ENCODE measurements at regions not wholly inside any gene's neighbourhood (a gene's known extent, or its start where the extent isn't known, plus 50 kb on each side); places are given as distances from the start of the nearest gene placed in this dataset.

DNA sequence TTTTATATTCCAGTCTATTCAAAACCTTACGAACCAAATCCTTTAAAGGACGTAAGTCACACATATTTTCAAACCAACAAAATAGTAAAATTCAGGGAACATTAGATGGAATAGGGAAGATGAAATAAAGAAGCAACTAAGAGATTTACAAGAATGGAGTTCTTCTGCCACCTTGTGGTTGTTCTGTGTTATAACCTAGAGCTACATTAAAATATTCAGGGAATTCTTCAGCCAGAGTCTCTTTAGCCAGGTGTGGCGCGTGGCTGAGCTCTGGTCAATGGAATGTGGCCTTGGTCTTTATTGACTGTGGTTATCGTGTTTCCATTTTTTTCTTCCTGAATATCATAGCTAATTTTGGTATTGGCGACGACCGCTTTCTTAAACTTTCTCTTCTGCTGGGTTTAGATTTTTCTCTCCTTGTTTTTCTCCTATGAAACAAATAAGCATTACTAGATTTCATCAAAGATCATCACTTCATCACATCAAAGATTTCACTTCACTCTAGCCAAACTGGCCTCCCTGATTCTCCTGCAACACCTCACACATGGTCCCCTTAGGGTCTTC, 221.3 kb downstream of the MRPL39 start:
- no peak overlapping the region for H3K4me3 ChIP-seq (ENCODE audit: low read depth, poor library complexity, severe bottlenecking)
- intact Hi-C loops (cut with DNase I; ENCODE audit: low total_unique reads): no loop called here
- DNase-seq (ENCODE audit: low spot score in 2 of 2): no peak
- no peak for TF ChIP-seq POLR2A (IDR thresholded peaks at IDR 0.05)
- TF ChIP-seq, protein P1, sequence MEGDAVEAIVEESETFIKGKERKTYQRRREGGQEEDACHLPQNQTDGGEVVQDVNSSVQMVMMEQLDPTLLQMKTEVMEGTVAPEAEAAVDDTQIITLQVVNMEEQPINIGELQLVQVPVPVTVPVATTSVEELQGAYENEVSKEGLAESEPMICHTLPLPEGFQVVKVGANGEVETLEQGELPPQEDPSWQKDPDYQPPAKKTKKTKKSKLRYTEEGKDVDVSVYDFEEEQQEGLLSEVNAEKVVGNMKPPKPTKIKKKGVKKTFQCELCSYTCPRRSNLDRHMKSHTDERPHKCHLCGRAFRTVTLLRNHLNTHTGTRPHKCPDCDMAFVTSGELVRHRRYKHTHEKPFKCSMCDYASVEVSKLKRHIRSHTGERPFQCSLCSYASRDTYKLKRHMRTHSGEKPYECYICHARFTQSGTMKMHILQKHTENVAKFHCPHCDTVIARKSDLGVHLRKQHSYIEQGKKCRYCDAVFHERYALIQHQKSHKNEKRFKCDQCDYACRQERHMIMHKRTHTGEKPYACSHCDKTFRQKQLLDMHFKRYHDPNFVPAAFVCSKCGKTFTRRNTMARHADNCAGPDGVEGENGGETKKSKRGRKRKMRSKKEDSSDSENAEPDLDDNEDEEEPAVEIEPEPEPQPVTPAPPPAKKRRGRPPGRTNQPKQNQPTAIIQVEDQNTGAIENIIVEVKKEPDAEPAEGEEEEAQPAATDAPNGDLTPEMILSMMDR (IDR thresholded peaks at IDR 0.05): no peak
- WGBS, 2 donors: 10 to 12% methylated on average over 8 of the region's 8 CpGs

DNA sequence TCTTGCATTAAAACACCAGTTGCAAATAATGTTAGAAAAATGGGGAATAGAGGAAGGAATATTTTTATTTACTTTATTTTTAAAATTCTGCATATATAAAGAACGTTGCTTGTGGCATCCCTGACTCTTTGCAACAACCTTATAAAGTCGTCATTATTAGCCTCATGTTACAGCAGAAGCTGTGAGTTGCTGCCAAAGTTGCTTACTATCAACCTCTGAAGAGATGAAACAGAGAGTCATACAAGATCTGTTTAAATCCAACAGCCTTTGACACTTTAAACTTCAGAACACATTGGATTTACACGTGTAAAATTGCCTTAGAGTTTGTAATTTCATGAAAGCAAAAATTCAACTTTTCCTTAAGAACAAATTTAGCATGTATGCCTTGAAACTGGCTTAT, 221.9 kb downstream of the MRPL39 start:
- DNase-seq (ENCODE audit: low spot score in 2 of 2): no peak
- TF ChIP-seq, protein P1 (IDR thresholded peaks at IDR 0.05): no peak
- no peak overlapping the region for H3K4me3 ChIP-seq (ENCODE audit: low read depth, poor library complexity, severe bottlenecking)
- 46 to 47% methylated on average over 3 of the region's 3 CpGs for WGBS, 2 donors
- intact Hi-C loops (cut with DNase I; ENCODE audit: low total_unique reads): no loop called here

DNA sequence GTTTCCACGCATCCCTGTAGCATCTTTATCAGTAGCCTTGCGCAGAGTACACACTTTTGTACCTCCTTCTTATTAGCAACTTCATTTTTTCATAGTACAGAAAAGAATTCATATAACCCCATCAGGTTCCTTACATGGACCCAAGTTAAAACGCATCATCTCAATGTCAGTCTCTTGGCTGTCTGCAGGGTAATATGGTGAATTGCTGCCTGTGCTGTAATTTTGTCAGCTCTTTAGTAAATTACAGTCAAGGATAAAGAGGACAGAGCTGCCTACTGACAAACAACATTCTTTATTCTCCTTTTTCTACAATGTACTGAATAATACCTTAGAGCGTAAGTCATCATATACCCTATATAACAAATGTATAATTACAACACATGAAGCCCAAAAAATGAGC, 222.5 kb downstream of the MRPL39 start:
- 92 to 93% methylated on average over 4 of the region's 4 CpGs for WGBS, 2 donors
- intact Hi-C loops (cut with DNase I; ENCODE audit: low total_unique reads): no loop called here
- H3K4me3 ChIP-seq (ENCODE audit: low read depth, poor library complexity, severe bottlenecking): no peak overlapping the region
- DNase-seq (ENCODE audit: low spot score in 2 of 2): no peak
- no peak for TF ChIP-seq POLR2A (IDR thresholded peaks at IDR 0.05)
- TF ChIP-seq, protein P1 (IDR thresholded peaks at IDR 0.05): no peak

DNA sequence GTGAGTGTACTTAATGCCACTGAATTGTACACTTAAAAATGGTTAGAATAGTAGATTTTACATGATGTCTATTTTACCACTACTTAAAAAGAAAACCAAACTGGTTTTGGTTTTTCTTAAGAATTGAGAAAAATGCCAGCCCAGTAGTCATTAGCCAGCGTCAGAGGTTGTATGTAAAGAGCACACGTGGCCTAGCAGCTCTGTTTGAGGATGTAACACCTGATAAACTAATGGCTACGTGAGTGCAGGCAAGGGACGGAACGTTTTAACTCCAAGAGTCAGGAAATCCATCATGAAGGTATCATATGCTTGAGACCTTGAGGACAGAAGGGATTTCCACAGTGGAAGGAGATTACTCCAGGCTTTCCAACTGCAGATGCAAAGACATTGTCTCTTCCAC, 223.7 kb downstream of the MRPL39 start:
- WGBS, 2 donors: 73 to 76% methylated on average over 5 of the region's 5 CpGs
- no peak overlapping the region for H3K4me3 ChIP-seq (ENCODE audit: low read depth, poor library complexity, severe bottlenecking)
- no peak for TF ChIP-seq POLR2A (IDR thresholded peaks at IDR 0.05)
- TF ChIP-seq, protein P1 (IDR thresholded peaks at IDR 0.05): no peak
- intact Hi-C loops (cut with DNase I; ENCODE audit: low total_unique reads): no loop called here
- DNase-seq (ENCODE audit: low spot score in 2 of 2): no peak

DNA sequence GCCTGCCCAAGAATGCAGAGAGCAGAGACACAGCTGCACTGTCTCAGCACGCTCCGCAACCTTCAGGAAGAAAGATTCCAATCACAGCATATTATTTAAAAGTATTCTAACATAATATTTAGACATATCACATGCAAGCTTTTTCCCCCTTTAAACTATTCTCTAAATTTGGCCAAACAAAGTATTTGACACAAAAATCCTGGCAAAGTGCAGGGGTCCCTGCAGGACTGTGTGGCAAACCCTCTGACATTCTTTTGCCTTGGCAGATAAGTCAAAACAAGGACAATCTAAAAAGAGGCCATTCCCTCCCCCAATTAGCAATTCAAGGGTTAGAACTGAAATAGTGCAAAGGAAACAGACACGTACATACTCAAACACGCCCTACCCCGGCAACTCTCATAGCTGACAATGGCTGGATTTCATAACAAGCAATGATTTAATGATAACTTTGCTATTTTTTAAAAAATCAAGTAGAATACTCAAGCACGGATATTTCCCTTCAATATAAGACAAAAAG, 225.3 kb downstream of the MRPL39 start:
- TF ChIP-seq POLR2A (IDR thresholded peaks at IDR 0.05): no peak
- TF ChIP-seq, protein P1 (IDR thresholded peaks at IDR 0.05): no peak
- intact Hi-C loops (cut with DNase I; ENCODE audit: low total_unique reads): no loop called here
- no peak for DNase-seq (ENCODE audit: low spot score in 2 of 2)
- H3K4me3 ChIP-seq (ENCODE audit: low read depth, poor library complexity, severe bottlenecking): no peak overlapping the region
- WGBS, 2 donors: 58 to 61% methylated on average over 6 of the region's 6 CpGs

DNA sequence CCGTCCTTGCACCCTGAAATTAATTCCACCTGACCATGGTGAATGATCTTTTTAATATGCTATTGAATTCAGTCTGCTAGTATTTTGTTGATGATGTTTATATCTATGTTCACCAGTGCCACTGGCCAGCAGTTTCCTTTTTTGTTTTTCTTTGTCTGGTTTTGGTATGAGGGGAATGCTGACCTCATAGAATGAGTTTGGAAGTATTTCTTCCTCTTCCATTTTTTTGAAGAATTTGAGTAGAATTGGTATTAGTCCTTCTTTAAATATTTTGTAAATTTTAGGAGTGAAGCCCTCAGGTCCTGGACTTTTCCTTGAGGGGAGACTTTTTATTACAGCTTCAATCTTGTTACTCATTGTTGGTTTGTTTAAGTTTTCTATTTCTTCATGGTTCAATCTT, 231.6 kb downstream of the MRPL39 start:
- no peak overlapping the region for H3K4me3 ChIP-seq (ENCODE audit: low read depth, poor library complexity, severe bottlenecking)
- WGBS, 2 donors: 80 to 89% methylated on average over 1 of the region's 1 CpG
- TF ChIP-seq, protein P1 (IDR thresholded peaks at IDR 0.05): no peak
- TF ChIP-seq POLR2A (IDR thresholded peaks at IDR 0.05): no peak
- no peak for DNase-seq (ENCODE audit: low spot score in 2 of 2)
- intact Hi-C loops (cut with DNase I; ENCODE audit: low total_unique reads): no loop called here

Data from lower leg skin (tissue), 4 donors.